ENCODE measurements at regions not wholly inside any gene's neighbourhood (a gene's known extent, or its start where the extent isn't known, plus 50 kb on each side); places are given as distances from the start of the nearest gene placed in this dataset.
"Not testable (repeated sequence)": the region's sequence is repeated elsewhere in the genome, so short reads cannot be mapped to it uniquely, and the experiment has no call there.

DNA sequence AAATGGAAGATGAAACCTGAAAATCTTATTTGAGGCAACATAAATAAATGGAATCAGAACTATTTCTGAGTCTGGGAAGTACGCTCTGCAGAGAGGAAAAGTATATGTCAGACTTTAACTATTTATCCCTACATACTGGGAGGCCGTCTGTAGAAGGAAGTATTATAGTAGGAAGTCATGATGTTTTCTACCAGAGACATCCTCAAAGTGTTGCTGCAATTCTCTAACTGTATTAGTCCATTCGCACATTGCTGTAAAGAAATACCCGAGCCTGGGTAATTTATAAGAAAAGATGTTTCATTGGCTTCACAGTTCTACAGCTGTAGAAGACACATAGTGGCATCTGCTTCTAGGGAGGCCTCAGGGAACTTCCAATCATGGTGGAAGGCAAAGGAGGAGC, 88.7 kb upstream of the TBL1X start:
- DNase-seq, result no peak
- peaks cover 9% of the 10 kb centered on the region for H3K27me3 Mint-ChIP-seq (ENCODE audit: insufficient read depth)
- H3K4me1 Mint-ChIP-seq (ENCODE audit: low read depth), result peaks cover 20% of the 10 kb centered on the region
- TF ChIP-seq, protein P1, sequence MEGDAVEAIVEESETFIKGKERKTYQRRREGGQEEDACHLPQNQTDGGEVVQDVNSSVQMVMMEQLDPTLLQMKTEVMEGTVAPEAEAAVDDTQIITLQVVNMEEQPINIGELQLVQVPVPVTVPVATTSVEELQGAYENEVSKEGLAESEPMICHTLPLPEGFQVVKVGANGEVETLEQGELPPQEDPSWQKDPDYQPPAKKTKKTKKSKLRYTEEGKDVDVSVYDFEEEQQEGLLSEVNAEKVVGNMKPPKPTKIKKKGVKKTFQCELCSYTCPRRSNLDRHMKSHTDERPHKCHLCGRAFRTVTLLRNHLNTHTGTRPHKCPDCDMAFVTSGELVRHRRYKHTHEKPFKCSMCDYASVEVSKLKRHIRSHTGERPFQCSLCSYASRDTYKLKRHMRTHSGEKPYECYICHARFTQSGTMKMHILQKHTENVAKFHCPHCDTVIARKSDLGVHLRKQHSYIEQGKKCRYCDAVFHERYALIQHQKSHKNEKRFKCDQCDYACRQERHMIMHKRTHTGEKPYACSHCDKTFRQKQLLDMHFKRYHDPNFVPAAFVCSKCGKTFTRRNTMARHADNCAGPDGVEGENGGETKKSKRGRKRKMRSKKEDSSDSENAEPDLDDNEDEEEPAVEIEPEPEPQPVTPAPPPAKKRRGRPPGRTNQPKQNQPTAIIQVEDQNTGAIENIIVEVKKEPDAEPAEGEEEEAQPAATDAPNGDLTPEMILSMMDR (IDR thresholded peaks at IDR 0.05), result no peak
- H3K4me3 Mint-ChIP-seq, result no peak overlapping the region
- H3K9me3 Mint-ChIP-seq, result no peaks in the 10 kb centered on the region
- no peaks in the 10 kb centered on the region for H3K36me3 Mint-ChIP-seq (ENCODE audit: low read depth)
- H3K27ac Mint-ChIP-seq, result no peak overlapping the region

DNA sequence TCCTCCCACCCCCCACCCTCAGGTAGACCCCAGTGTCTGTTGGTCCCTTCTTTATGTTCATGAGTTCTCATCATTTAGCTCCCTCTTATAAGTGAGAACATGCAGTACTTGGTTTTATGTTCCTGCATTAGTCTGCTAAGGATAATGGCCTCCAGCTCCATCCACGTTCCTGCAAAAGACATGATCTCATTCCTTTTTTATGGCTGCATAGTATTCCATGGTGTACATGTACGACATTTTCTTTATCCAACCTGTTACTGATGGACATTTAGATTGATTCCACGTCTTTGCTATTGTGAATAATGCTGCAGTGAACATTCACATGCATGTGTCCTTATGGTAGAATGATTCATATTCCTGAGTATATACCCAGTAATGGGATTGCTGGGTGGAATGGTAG, 87.6 kb upstream of the TBL1X start:
- DNase-seq; H3K36me3 Mint-ChIP-seq (ENCODE audit: low read depth); H3K9me3 Mint-ChIP-seq; H3K4me3 Mint-ChIP-seq; H3K27me3 Mint-ChIP-seq (ENCODE audit: insufficient read depth); H3K27ac Mint-ChIP-seq: not testable (repeated sequence)
- H3K4me1 Mint-ChIP-seq (ENCODE audit: low read depth), result peaks cover 20% of the 10 kb centered on the region

DNA sequence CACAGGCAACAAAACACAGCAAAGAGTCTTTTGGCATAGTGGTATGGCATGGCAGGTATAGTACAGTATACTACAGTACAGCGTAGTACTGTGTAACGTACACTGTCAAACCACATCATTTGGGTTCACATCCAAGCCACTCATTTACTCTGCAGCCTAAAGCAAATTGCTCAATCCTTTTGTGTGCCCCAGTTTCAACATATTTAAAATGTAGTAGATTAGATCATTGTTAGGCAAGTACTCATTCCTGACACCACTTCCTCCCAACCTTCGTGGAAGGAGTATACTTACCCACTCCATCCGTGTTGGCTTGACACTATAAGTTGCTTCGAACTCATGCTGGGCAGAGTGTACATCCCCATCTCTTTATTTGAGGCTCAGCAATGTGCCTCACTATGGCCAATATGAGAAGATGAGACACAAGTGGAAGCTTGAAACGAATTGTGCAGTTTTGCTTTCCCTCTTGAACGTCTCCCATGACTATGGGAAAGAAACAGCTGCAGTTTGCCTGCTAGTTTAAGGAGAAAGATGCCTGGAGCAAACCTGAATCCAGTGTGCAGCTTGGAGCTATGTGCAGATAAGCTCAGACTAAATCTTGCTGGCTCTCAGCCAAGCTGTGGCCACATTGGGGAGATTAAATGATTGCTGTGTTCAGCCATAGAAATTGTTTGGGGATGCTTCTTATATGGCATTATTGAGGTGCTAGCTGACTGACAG, 85.7 kb upstream of the TBL1X start:
- Mint-ChIP-seq H3K9me3 (no peaks in the 10 kb centered on the region), H3K27me3 (ENCODE audit: insufficient read depth) (peaks cover 9% of the 10 kb centered on the region), H3K27ac (no peak overlapping the region), H3K4me1 (ENCODE audit: low read depth) (peaks cover 20% of the 10 kb centered on the region), H3K36me3 (ENCODE audit: low read depth) (no peaks in the 10 kb centered on the region), H3K4me3 (no peak overlapping the region)
- DNase-seq, result peak; percentile 14
- TF ChIP-seq, protein P1 (IDR thresholded peaks at IDR 0.05), result no peak

DNA sequence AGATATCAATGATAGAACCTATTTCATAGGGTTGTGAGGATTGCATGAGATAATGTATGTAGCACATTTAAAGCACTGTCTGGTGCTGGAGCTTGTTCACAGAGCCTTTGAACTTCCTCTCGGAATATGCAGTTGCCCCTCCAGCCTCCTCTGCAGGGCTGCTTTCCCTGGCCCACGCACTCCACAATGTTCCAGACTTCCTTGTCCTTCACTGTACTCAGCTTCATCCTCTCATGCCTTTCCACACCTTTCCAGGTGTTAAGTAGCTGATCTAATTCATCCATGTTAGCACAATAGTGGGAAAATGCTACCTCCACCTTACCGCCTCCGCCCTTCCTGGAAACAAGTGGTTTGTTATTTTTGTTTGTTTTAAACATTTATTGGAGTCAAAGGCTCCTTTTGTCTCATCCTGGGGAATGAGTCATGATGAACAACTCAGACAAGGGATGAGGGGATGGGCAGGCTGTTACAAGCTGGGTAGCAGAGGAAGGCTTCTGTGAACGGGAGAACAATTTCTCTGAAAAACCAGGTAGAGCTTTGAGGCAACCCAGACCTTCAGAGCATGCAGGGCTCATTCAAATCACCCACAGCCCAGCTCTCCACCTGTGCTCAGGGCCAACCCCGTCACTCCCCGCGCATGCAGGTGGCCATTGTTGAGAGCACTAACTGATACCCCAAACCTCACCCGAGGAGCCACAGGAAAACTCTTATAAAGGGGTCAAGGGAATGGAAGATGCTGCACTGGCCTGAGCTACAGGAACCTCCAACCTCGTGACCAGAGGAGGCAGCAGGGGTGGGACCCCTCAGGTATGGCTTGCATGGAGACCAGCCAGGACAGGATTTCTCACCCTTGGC, 84.9 kb upstream of the TBL1X start:
- Mint-ChIP-seq H3K36me3 (ENCODE audit: low read depth) (no peaks in the 10 kb centered on the region), H3K4me1 (ENCODE audit: low read depth) (peaks cover 20% of the 10 kb centered on the region), H3K9me3 (no peaks in the 10 kb centered on the region), H3K27ac (no peak overlapping the region), H3K4me3 (no peak overlapping the region), H3K27me3 (ENCODE audit: insufficient read depth) (peaks cover 9% of the 10 kb centered on the region)
- TF ChIP-seq, protein P1 (IDR thresholded peaks at IDR 0.05), result no peak
- DNase-seq, result peak; percentile 54

DNA sequence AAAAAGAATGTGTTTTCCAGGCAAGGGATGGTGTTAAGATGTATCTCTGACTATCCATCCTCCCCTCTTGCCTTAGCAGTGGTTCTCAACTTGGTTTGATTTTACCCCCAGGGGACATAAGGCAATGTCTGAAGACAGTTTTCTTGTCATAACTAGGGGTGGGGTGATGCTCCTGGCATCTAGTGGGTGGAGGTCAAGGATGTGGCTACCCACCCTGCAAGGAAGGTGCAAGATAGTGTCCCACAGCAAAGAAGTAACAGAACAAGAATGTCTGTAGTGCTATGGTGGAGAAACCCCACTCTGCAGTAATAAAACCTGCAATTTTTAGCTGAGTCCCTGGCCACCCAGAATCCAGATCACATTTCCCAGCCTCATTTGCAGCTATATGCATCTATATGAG, 81.2 kb upstream of the TBL1X start:
- Mint-ChIP-seq H3K36me3 (ENCODE audit: low read depth) (no peaks in the 10 kb centered on the region), H3K27ac (no peak overlapping the region), H3K4me3 (no peak overlapping the region), H3K27me3 (ENCODE audit: insufficient read depth) (peaks cover 10% of the 10 kb centered on the region), H3K4me1 (ENCODE audit: low read depth) (peaks cover 18% of the 10 kb centered on the region), H3K9me3 (no peaks in the 10 kb centered on the region)
- TF ChIP-seq, protein P1 (IDR thresholded peaks at IDR 0.05), result no peak
- no peak for DNase-seq

DNA sequence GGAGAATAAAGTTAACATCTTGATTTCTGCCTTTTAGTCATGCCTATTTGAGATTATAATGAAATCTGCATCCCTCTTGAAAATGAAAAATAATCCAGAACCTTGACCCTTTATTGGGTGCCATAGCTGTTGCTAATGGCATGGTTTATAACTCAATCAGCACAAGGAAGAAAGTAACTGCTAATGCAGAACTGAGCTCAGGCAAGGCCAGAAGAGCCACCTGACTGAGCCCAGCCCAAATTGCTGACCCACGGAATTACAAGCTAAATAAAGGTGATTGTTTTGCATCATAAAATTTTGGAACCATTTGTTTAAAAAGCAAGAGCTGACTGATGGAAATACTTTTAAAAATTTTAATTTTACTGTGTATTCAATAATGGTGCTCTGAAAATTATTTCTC, 76.4 kb upstream of the TBL1X start:
- Mint-ChIP-seq H3K9me3 (no peaks in the 10 kb centered on the region), H3K4me3 (no peak overlapping the region), H3K27ac (no peak overlapping the region), H3K36me3 (ENCODE audit: low read depth) (no peaks in the 10 kb centered on the region), H3K4me1 (ENCODE audit: low read depth) (peaks cover 12% of the 10 kb centered on the region), H3K27me3 (ENCODE audit: insufficient read depth) (peaks cover 2% of the 10 kb centered on the region)
- TF ChIP-seq, protein P1 (IDR thresholded peaks at IDR 0.05), result no peak
- no peak for DNase-seq
